GM21529 (cell line): ENCODE measurements at regions not wholly inside any gene's neighbourhood (a gene's known extent, or its start where the extent isn't known, plus 50 kb on each side); places are given as distances from the start of the nearest gene placed in this dataset.
"Not testable (repeated sequence)": the region's sequence is repeated elsewhere in the genome, so short reads cannot be mapped to it uniquely, and the experiment has no call there.

Experiments used
- ATAC-seq: cut with Tn5 transposase; IDR thresholded peaks from one replicate; pipeline ENCODE4 v1.9.1; 2021; ENCODE audit not compliant: unreplicated experiment

GRCh38 chr2:356304-356703 lies 68.4 kb upstream of the ALKAL2 start:
- not testable (repeated sequence) for ATAC-seq

DNA sequence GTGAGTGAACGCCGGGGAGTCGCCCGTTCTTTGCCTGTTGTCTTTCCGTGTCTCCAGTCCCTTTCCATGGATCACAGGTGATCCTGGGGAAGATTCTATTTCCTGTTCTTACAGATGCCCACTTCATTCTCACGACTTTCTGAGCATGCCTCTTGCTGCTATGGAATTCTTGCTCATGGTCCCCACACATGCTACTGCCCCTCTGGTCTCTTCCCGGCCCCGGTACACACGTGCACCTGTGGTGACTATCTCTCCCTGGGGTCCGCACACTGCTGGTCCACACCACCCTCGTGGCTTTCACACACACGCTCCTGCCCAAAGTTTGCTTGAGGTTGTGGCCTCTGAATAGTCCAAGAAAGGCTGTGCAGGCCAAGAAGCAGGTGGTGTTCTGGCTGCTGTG lies 67.9 kb upstream of the ALKAL2 start:
- ATAC-seq = no peak

DNA sequence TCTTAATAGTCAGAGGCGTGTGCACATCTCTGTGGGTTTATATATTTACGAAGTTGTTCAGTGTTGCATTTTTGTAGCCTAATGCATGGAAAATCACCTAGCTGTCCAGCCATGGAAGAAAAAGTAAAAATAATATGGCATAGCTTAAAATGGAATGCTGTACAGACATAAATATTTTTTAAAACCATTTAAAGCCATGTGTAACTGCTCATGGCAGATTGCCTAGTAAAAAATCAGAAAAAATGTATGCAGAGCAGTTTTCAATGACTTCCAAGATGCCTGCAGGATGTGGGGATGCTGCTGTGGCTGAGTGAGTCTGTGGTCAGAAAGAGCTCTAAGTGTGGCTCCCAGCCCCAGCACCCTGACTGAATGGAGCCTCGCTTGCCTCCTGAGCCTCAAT lies 64.8 kb upstream of the ALKAL2 start:
- ATAC-seq = no peak

- ATAC-seq = no peak
These were observed 61.5 kb upstream of the ALKAL2 start for GRCh38 chr2:349390-349789.

- ATAC-seq = no peak
These were observed 60.5 kb upstream of the ALKAL2 start for GRCh38 chr2:348361-348916.

- no peak for ATAC-seq
These were observed 56.9 kb upstream of the ALKAL2 start for GRCh38 chr2:344811-345210.

- ATAC-seq = no peak
These were observed 55.5 kb upstream of the ALKAL2 start for GRCh38 chr2:343355-343754.

DNA sequence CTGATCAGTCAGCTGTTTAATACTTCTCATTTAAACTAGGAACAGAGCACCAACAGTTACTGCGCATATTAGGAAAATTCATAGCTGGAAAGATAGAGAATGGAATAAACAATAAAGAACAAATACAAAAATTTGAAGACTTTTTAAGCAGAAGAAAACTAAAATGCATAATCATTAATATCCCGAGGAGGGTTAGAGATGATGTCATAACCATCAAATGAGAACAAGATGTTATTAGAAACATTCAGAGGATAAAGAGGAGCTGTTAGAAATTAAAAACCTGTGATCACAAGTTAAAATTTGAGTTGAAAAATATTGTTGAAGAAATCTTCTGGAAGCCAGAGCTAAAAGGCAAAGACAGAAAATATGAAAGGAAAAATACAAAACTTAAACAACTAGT lies 54.0 kb upstream of the ALKAL2 start:
- no peak for ATAC-seq

- no peak for ATAC-seq
These were observed 53.2 kb upstream of the ALKAL2 start for GRCh38 chr2:341017-341542.
